H1 (cell line): ENCODE measurements at regions not wholly inside any gene's neighbourhood (a gene's known extent, or its start where the extent isn't known, plus 50 kb on each side); places are given as distances from the start of the nearest gene placed in this dataset.

Source experiments
- CBX5 ChIP-seq: fragments of 300-800, 300-1000 bp; sonication (generic); IDR thresholded peaks from 2 replicates; pipeline ENCODE4 v1.7.1; 2016; ENCODE audit warnings: antibody characterized with exemption, low read length, low read depth
- CTBP2 ChIP-seq: IDR thresholded peaks from 2 replicates; pipeline ENCODE4 v1.7.0; 2011; ENCODE audit warnings: borderline replicate concordance, mild to moderate bottlenecking, moderate library complexity, mixed read lengths, low read length; ENCODE audit not compliant: insufficient read depth, insufficient read length
- EZH2 ChIP-seq: fragments of 200-600 bp; sonication (generic); IDR thresholded peaks from 2 replicates; pipeline ENCODE4 v1.7.1; 2012; ENCODE audit warnings: low read depth, mild to moderate bottlenecking, moderate library complexity, low read length, inconsistent platforms; ENCODE audit not compliant: severe bottlenecking
- KDM5A ChIP-seq: fragments of 200-600 bp; IDR thresholded peaks from 2 replicates; pipeline ENCODE4 v1.7.1; 2012; ENCODE audit warnings: mild to moderate bottlenecking, low read length, inconsistent platforms, mixed read lengths
- NANOG ChIP-seq: IDR thresholded peaks from 2 replicates; pipeline ENCODE4 v1.6.1; 2011; ENCODE audit warnings: low read length, low read depth, mild to moderate bottlenecking, inconsistent platforms; ENCODE audit not compliant: insufficient read depth, poor library complexity, severe bottlenecking
- TAF7 ChIP-seq: optimal IDR thresholded peaks from 2 replicates; pipeline ENCODE3; 2011; ENCODE audit warnings: low read depth, mild to moderate bottlenecking, inconsistent platforms, low read length, moderate library complexity, borderline replicate concordance

DNA sequence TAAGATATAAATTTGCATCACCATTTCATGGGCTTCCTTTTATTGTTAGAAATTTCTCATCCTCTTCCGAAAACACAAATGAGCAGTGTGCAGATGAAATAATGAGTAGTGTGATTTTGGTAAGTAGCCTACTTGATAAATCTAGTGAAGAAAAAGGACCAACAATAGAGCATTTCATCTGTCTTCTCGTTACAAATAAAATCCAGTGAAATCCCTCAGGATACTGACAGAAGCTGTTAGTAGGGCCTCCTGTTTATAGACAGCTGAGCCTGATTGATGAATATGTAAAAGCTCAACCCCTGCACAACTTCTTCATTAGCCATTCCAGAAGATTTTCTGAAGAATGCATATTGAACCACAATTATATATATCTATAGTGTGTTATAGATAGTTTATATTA, 363.7 kb upstream of the EPHA6 start (continued):
- TF ChIP-seq KDM5A (no peak), CTBP2 (no peak), EZH2 (no peak), TAF7 (no peak), CBX5 (no peak), NANOG (no peak)
